Thyroid gland (tissue), 4 donors: ENCODE measurements at regions not wholly inside any gene's neighbourhood (a gene's known extent, or its start where the extent isn't known, plus 50 kb on each side); places are given as distances from the start of the nearest gene placed in this dataset.
A peak's percentile ranks its signal among the peaks of the same experiment; 100 is the strongest.

Source experiments
- DNase-seq, 2 donors: peaks; one replicate each; pipeline ENCODE4 v3.0.0-alpha.2; 2019
- H3K27ac ChIP-seq, 3 donors: fragments of 200-600 bp; sonication (generic); 1 replicate in 2 of 3; 2 replicates in 1 of 3; pipeline ENCODE4 v1.5.1; 2016 to 2019; ENCODE audit warnings: mild to moderate bottlenecking in 1 of 3, moderate library complexity in 1 of 3
- H3K27me3 ChIP-seq: fragments of 200-600 bp; sonication (generic); one replicate; pipeline ENCODE4 v1.5.1; 2019
- H3K36me3 ChIP-seq, 2 donors: fragments of 200-600 bp; sonication (generic); one replicate each; pipeline ENCODE4 v1.5.1; 2016 to 2019
- H3K4me1 ChIP-seq, 2 donors: fragments of 200-600 bp; sonication (generic); one replicate each; pipeline ENCODE4 v1.5.1; 2017 to 2019
- H3K4me3 ChIP-seq, 3 donors: fragments of 200-600 bp; sonication (generic); replicated peaks in 1 of 3; 1 replicate in 2 of 3; 2 replicates in 1 of 3; pipeline ENCODE4 v1.5.1; 2016; ENCODE audit warnings: mild to moderate bottlenecking in 1 of 3
- H3K9me3 ChIP-seq: fragments of 200-600 bp; sonication (generic); one replicate; pipeline ENCODE4 v1.5.1; 2017
- POLR2A ChIP-seq, 2 donors: fragments of 450-650 bp; IDR thresholded peaks; one replicate each; pipeline ENCODE4 v1.6.1; 2017; ENCODE audit warnings: antibody characterized with exemption in 2 of 2, mild to moderate bottlenecking in 2 of 2, moderate library complexity in 1 of 2
- WGBS, 2 donors: methylation state at CpG; one replicate each; pipeline ENCODE4 v1.1.5; 2017; 5-methylcytosine and 5-hydroxymethylcytosine counted together
- intact Hi-C: fragments of 100-400 bp; cut with DNase I; formaldehyde crosslinking; loops from one replicate; pipeline ENCODE4 v1.15.1; 2023
- TF ChIP-seq, protein P1 (sequence below), 6 experiments: fragments of 200-600 bp in 3 of 6; fragments of 450-650 bp in 3 of 6; sonication (generic) in 3 of 6; IDR thresholded peaks; one replicate each; pipeline ENCODE4 v1.5.1; 2016 to 2019; ENCODE audit warnings: antibody characterized with exemption in 6 of 6, mild to moderate bottlenecking in 2 of 6, inconsistent platforms in 1 of 6, moderate library complexity in 1 of 6

DNA sequence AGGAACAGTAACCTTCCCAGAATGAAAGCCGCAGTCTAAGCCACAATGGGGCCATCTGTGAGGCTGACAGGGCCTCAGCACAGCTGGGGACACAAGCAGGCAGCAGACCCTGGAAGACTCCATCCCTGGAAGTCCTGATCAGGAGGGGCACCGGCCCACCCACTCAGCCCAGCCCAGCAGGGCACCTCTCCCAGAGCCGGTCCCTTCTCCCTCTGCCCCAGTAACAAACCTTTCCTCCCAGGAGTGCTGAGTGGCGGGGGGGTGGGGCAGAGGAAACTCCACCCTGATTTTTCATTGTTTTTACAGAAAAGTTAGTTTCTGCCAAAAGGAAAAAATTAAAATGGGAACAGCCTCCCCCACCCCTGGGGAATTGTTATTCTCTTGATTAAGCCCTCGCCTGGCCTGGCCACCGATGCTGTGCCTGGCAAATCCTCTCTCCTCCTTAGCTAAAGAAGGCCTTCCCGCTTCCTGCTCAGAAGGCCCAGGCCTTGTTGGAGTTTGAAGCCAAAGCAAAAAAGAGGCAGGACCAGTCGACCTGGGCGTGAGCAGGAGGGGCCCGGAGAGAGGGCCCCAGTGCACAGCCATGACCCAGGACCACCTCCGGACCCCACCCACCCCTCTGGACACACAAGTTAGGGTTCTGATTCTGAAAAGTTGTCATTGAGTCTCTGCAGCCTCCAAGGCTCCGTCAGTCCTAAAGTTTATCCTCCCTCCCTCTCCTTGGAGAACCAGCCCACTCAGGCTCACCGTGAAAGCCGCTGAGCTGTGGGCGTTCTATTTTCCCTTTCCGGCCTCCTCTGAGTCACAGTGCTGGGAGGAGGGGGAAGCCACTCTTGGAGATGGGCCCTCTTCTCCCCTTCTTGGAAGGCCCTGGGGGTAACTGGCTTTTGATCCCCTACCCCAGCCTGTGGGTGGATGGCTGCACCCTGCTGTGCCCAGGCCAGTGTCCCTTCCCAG is 128.4 kb upstream of the TNRC6C start:
- DNase-seq, result no peak
- WGBS, 2 donors, result 52 to 56% methylated on average over 15 to 16 of the region's 16 CpGs
- Histone ChIP-seq H3K4me3 (no peak overlapping the region), H3K4me1 (peaks cover 0 to 31% of the 10 kb centered on the region in 2 donors), H3K27ac (peak overlapping the region; percentile 67 to 73 (median 71)), H3K27me3 (no peaks in the 10 kb centered on the region), H3K36me3 (no peaks in the 10 kb centered on the region), H3K9me3 (no peaks in the 10 kb centered on the region)
- TF ChIP-seq, protein P1, sequence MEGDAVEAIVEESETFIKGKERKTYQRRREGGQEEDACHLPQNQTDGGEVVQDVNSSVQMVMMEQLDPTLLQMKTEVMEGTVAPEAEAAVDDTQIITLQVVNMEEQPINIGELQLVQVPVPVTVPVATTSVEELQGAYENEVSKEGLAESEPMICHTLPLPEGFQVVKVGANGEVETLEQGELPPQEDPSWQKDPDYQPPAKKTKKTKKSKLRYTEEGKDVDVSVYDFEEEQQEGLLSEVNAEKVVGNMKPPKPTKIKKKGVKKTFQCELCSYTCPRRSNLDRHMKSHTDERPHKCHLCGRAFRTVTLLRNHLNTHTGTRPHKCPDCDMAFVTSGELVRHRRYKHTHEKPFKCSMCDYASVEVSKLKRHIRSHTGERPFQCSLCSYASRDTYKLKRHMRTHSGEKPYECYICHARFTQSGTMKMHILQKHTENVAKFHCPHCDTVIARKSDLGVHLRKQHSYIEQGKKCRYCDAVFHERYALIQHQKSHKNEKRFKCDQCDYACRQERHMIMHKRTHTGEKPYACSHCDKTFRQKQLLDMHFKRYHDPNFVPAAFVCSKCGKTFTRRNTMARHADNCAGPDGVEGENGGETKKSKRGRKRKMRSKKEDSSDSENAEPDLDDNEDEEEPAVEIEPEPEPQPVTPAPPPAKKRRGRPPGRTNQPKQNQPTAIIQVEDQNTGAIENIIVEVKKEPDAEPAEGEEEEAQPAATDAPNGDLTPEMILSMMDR (IDR thresholded peaks at IDR 0.05), result no peak
- TF ChIP-seq POLR2A (IDR thresholded peaks at IDR 0.05), result no peak
- intact Hi-C loops, result no loop called here

DNA sequence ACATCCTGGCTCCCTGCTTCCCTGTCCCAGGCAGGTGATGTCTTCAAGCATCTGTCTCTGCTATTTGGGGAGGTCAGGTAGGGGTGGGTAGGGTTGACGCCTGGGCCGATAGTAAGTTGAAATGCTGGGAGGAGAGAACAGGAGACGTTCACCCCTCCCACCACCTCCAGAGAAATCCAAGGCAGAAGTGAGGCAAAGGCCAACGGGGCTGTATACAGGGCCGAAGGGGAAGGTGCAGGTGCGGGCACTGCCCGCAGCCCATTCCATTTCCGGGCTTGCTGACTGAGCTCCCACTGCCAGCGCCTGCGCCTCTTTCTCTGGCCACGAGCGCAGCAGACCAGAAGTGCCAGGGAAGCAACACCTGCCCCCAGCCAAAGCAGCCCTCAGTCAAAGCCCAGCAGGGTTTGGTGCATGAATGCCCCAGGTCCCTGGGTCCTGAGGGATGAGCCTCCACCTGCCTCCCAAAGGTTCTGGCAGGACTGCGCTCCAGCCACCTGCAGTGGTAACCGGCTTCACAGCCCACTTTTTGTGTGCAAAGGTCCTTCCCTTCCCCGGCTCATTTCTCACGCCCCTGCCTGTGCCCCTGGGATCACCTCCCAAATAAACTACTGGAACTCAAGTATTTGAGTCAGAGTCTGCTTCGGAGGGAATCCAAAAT is 127.6 kb upstream of the TNRC6C start:
- H3K4me3 ChIP-seq, result no peak overlapping the region
- H3K27ac ChIP-seq, result peak overlapping the region; percentile 67 to 73 (median 71)
- intact Hi-C loops, result no loop called here
- TF ChIP-seq, protein P1 (IDR thresholded peaks at IDR 0.05), result no peak
- no peak for TF ChIP-seq POLR2A (IDR thresholded peaks at IDR 0.05)
- no peak for DNase-seq
- no peaks in the 10 kb centered on the region for H3K36me3 ChIP-seq
- H3K9me3 ChIP-seq, result no peaks in the 10 kb centered on the region
- H3K27me3 ChIP-seq, result no peaks in the 10 kb centered on the region
- peaks cover 0 to 31% of the 10 kb centered on the region in 2 donors for H3K4me1 ChIP-seq
- WGBS, 2 donors, result 71 to 72% methylated on average over 16 to 17 of the region's 17 CpGs

DNA sequence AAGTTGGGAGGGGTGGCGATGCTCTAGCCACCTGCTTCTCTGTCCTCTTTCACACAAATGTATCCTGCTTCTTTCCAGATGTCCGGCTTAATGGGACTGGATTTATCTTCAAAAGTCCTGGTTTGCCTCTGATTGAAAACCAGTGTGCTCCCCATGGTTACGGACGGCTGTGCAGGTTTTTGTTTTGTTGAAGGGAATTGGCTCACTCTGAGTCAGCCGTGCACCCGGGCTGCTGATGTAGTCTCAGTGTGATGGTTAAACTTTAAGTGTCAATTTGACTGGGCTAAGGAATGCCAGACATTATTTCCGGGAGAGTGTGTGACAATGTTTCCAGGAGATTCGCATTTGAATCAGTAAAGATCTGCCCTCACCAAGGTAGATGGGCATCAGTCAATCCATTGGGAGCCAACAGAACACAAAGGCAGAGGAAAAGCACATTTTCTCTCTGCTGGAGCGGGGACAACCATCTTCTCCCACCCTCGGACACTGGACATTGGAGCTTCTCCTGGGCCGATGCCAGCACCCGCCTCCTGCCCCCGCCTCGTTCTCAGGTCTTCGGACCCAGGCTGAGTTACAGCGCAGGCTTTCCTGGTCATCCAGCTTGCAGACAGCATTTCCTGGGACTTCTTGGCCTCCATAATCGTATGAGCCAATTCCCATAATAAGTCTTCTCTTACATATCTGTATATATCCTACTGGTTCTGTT is 126.9 kb upstream of the TNRC6C start:
- no peak for TF ChIP-seq POLR2A (IDR thresholded peaks at IDR 0.05)
- TF ChIP-seq, protein P1 (IDR thresholded peaks at IDR 0.05), result no peak
- intact Hi-C loops, result no loop called here
- 70 to 76% methylated on average over 17 of the region's 17 CpGs for WGBS, 2 donors
- H3K36me3 ChIP-seq, result no peaks in the 10 kb centered on the region
- H3K9me3 ChIP-seq, result no peaks in the 10 kb centered on the region
- no peak for DNase-seq
- H3K27me3 ChIP-seq, result no peaks in the 10 kb centered on the region
- H3K4me1 ChIP-seq, result peaks cover 0 to 31% of the 10 kb centered on the region in 2 donors
- peak overlapping the region in 2 of 3 donors; percentile 67 to 73 for H3K27ac ChIP-seq
- H3K4me3 ChIP-seq, result no peak overlapping the region

DNA sequence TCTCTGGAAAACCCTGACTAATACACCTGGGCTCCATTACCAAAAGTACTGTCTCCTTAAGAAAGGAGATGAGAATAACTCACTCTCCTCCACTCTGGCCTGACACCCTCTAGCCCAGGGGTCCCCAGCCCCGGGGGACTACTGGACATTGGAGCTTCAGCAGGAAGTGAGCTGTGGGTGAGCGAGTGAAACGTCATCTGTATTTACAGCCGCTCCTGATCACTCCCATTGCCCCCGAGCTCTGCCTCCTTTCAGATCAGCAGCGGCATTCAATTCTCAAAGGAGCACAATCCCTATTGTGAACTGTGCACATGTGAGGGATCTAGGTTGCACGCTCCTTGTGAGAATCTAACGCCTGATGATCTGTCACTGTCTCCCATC is 126.3 kb upstream of the TNRC6C start:
- H3K4me3 ChIP-seq, result no peak overlapping the region
- intact Hi-C loops, result no loop called here
- H3K36me3 ChIP-seq, result no peaks in the 10 kb centered on the region
- no peaks in the 10 kb centered on the region for H3K9me3 ChIP-seq
- 85 to 90% methylated on average over 8 of the region's 8 CpGs for WGBS, 2 donors
- H3K27ac ChIP-seq, result no peak overlapping the region
- H3K4me1 ChIP-seq, result peaks cover 0 to 31% of the 10 kb centered on the region in 2 donors
- no peaks in the 10 kb centered on the region for H3K27me3 ChIP-seq
- TF ChIP-seq, protein P1 (IDR thresholded peaks at IDR 0.05), result no peak
- TF ChIP-seq POLR2A (IDR thresholded peaks at IDR 0.05), result no peak
- no peak for DNase-seq
